Astrocyte of the spinal cord (primary cell): ENCODE measurements at regions not wholly inside any gene's neighbourhood (a gene's known extent, or its start where the extent isn't known, plus 50 kb on each side); places are given as distances from the start of the nearest gene placed in this dataset.

Experiments
- DNase-seq: peaks from one replicate; pipeline ENCODE4 v3.0.0; 2011; ENCODE audit warnings: low read depth, low spot score
- H3K4me3 ChIP-seq: 2 replicates; pipeline ENCODE4 v1.5.1; 2011; ENCODE audit warnings: low read depth, mild to moderate bottlenecking, low read length, moderate library complexity
- in situ Hi-C: cut with HindIII; loops from 2 replicates; pipeline ENCODE4 v1.10.0; 2017; ENCODE audit warnings: low sequenced_read_pairs
- TF ChIP-seq, protein P1 (sequence below): IDR thresholded peaks from 2 replicates; pipeline ENCODE4 v1.5.1; 2012; ENCODE audit warnings: low read depth, mild to moderate bottlenecking, low read length, inconsistent platforms

DNA sequence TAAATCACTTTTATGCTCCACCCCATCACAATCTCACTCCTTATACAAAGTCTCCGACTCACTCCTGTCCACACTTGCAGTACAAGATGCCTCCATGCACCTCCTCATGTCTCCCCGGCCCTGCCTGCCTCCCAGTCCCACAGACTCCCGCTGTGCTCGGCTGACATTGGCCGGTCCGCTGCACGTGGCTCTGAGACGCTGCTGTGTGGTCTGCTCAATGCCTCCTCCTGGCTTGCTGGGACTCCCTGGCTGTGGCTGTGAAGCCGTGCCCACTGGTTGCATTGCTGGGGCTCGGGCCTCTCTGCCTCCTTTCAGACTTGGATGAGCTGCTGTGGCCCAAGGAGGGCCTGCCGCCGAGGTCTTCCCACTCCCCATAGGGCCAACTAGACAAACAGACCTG is 224.0 kb upstream of the B3GAT1 start:
- no peak overlapping the region for H3K4me3 ChIP-seq
- in situ Hi-C loops, result no loop called here
- TF ChIP-seq, protein P1, sequence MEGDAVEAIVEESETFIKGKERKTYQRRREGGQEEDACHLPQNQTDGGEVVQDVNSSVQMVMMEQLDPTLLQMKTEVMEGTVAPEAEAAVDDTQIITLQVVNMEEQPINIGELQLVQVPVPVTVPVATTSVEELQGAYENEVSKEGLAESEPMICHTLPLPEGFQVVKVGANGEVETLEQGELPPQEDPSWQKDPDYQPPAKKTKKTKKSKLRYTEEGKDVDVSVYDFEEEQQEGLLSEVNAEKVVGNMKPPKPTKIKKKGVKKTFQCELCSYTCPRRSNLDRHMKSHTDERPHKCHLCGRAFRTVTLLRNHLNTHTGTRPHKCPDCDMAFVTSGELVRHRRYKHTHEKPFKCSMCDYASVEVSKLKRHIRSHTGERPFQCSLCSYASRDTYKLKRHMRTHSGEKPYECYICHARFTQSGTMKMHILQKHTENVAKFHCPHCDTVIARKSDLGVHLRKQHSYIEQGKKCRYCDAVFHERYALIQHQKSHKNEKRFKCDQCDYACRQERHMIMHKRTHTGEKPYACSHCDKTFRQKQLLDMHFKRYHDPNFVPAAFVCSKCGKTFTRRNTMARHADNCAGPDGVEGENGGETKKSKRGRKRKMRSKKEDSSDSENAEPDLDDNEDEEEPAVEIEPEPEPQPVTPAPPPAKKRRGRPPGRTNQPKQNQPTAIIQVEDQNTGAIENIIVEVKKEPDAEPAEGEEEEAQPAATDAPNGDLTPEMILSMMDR, result no peak
- no peak for DNase-seq

DNA sequence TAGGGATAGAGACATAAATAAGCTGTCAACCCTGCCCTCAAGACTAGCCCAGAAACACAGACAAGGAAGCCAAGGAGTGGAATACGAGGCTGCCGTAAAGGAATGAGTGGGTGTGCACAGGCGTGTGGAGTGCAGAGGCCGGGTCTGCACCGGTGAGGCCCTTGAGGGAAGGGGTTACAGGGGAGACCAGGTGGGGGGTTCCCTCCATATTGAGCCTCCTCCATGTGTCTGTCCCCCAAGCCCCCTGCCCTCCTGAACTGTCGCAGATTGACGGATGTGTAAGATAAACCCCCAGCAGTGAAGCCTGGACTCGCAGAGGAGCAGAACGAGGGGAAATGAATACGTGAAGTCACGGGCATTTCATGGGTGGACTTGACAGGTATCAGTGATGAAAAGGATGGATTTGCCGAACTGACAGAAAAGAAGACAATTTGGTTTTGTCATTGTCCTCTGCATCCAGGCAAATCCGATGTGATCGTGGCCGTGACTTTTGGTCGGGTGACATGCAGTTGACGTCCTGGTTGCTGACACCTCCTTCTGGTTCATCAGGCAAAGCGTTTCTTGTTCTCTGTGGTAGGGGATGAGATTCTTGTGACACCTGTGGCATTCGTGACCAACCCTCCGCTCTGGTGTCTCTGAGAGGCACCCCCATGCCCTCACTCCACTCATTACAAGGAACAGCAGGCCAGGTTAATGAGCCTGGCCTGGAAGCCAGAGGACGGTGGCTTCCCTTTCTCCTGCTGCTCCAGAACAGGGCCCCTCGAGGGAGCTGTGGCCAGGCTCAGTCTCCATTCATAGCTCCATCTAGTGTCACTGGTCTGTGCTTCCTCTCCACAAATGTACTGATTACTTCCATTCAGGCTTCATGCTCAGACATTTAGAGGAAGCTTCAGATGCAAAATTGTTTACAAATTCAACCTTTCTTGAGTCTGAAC is 223.1 kb upstream of the B3GAT1 start:
- DNase-seq, result no peak
- in situ Hi-C loops, result no loop called here
- H3K4me3 ChIP-seq, result no peak overlapping the region
- TF ChIP-seq, protein P1, result no peak

DNA sequence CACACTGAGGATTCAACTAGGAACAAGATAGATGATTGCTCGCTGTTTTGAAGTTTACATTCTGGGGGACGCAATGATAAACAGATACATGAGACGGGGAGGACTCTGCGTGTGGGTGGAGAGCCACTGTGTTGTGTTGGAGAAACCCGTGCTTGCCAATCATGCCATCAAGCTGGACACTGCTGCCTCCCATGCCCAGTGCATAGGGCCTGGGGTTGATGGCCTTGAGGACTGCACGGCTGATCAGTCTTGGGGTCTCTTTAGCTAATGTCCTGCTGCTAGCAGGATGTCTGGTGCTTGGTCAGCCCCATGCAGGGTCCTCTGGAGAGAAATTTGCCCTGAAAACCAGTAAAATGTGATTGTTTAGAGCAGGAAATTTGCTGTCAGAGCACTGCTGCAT is 221.2 kb upstream of the B3GAT1 start:
- in situ Hi-C loops, result no loop called here

DNA sequence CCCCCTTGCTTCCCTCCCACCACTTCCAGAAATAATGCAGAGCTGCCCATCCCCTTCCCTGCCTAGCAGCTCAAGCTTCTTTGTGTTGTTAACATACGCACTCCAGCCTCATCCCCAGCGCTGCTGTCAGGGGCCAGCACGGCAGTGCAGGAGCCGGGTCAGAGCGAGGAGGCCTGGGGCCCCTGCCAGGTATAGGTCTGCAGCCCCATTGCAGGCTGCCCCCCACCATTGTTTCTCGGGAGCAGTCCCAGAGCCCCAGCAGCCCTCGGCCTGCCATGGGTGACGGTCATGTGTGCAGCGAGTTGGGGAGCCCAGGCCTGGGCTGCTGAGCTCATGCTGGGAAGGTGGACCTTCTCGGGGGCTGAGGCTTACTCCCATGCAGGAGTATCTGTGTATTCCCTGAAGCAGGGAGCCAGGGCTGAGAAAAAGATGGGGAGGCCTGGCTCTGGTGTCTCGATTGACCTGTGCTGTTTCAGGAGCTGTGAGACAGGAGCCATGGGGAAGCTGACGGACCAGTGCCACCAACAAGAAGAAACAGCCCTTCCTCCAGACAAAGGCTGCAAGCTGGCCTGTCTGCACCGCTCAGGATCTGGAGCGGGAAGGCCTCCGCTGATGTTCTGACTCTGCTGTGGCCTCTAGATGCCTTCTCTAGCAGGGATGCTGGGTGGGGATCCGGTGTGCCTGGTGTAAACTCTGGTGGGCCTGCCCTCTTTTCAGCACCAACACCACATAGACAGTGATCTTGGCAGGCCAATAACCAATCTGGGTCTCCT is 220.5 kb upstream of the B3GAT1 start:
- in situ Hi-C loops, result no loop called here
- TF ChIP-seq, protein P1, result no peak
- no peak overlapping the region for H3K4me3 ChIP-seq
- DNase-seq, result no peak

More for the DNA sequence above, 221.2 kb upstream of the B3GAT1 start:
- H3K4me3 ChIP-seq, result no peak overlapping the region
- TF ChIP-seq, protein P1, result no peak
- no peak for DNase-seq

DNA sequence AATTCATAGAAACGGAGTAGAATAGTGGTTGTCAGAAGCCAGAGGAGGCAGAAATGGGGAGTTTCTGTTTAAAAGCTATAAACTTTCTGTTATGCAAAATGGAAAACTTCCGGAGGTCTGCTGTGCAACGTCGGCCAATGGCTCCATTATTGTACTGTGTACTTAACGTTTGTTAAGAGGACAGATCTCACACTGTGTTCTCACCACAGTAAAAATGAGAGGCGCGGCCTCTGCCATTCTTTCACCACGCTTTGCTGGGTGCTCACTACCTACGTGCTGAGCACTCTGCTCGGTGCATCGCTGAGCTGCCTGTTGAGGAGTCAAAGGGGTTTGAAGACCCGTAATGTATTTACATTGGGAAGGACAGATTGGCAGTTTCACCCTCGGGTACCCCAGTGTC is 218.8 kb upstream of the B3GAT1 start:
- no peak for DNase-seq
- TF ChIP-seq, protein P1, result no peak
- no peak overlapping the region for H3K4me3 ChIP-seq
- in situ Hi-C loops, result no loop called here

DNA sequence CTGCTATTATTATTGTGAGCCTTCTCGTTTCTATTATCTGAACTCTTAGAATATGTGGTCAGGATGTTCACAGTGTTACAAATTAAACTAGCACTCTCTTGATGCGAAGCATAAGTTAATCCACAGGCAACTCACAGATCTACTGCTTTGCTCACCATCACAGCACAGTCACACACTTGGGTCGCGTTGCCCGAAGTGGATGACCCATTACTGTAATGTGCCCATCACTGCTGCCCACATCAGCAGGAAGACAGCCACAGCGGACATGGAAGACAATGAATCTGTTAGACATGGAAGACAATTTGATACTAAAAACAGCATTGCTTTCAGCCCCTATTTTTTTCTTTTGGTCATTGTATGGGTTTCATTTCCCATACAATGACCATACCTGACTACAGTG is 216.4 kb upstream of the B3GAT1 start:
- DNase-seq, result no peak
- TF ChIP-seq, protein P1, result no peak
- in situ Hi-C loops, result no loop called here
- no peak overlapping the region for H3K4me3 ChIP-seq
